DMS114 treated with DMSO at 0.1 percent for 48 hours (cell line): ENCODE measurements at regions not wholly inside any gene's neighbourhood (a gene's known extent, or its start where the extent isn't known, plus 50 kb on each side); places are given as distances from the start of the nearest gene placed in this dataset.
"Not testable (repeated sequence)": the region's sequence is repeated elsewhere in the genome, so short reads cannot be mapped to it uniquely, and the experiment has no call there.

ENCODE experiments used
- DNase-seq: peaks from one replicate; lab custom pipeline; 2025; ENCODE audit not compliant: unreplicated experiment; lab: John Stamatoyannopoulos, UW

- no peak for DNase-seq
These were observed 68.0 kb downstream of the CBLN4 start for GRCh38 chr20:55937283-55937682.

- no peak for DNase-seq
These were observed 69.1 kb downstream of the CBLN4 start for GRCh38 chr20:55936209-55936595.

- DNase-seq, result no peak
These were observed 69.7 kb downstream of the CBLN4 start for GRCh38 chr20:55935448-55936208.

GRCh38 chr20:55934146-55934545 is 71.2 kb downstream of the CBLN4 start:
- DNase-seq, result no peak

GRCh38 chr20:55930876-55931275 is 74.4 kb downstream of the CBLN4 start:
- DNase-seq, result not testable (repeated sequence)

- DNase-seq, result no peak
These were observed 77.1 kb downstream of the CBLN4 start for GRCh38 chr20:55928266-55928665.

- DNase-seq, result no peak
These were observed 85.4 kb downstream of the CBLN4 start for GRCh38 chr20:55919956-55920355.

GRCh38 chr20:55919319-55919718 is 86.0 kb downstream of the CBLN4 start:
- no peak for DNase-seq

- DNase-seq, result no peak
These were observed 86.8 kb downstream of the CBLN4 start for GRCh38 chr20:55918471-55918870.

GRCh38 chr20:55893031-55893430 is 112.3 kb downstream of the CBLN4 start:
- no peak for DNase-seq

- DNase-seq, result no peak
These were observed 116.6 kb downstream of the CBLN4 start for GRCh38 chr20:55888685-55889084.

GRCh38 chr20:55882910-55883309 is 122.4 kb downstream of the CBLN4 start:
- DNase-seq, result no peak

GRCh38 chr20:55882286-55882685 is 123.0 kb downstream of the CBLN4 start:
- DNase-seq, result no peak

GRCh38 chr20:55881204-55881603 is 124.1 kb downstream of the CBLN4 start:
- DNase-seq, result no peak

- no peak for DNase-seq
These were observed 125.0 kb downstream of the CBLN4 start for GRCh38 chr20:55880361-55880760.

- no peak for DNase-seq
These were observed 150.3 kb downstream of the CBLN4 start for GRCh38 chr20:55855052-55855451.

GRCh38 chr20:55830121-55830827 is 175.0 kb downstream of the CBLN4 start:
- no peak for DNase-seq

- no peak for DNase-seq
These were observed 200.2 kb downstream of the CBLN4 start for GRCh38 chr20:55805138-55805537.

- no peak for DNase-seq
These were observed 204.6 kb downstream of the CBLN4 start for GRCh38 chr20:55800552-55801245.

GRCh38 chr20:55793986-55794385 is 211.3 kb downstream of the CBLN4 start:
- no peak for DNase-seq

GRCh38 chr20:55792049-55792448 is 213.3 kb downstream of the CBLN4 start:
- DNase-seq, result no peak

GRCh38 chr20:55790178-55790577 is 215.1 kb downstream of the CBLN4 start:
- DNase-seq, result no peak
